ENCODE measurements at regions not wholly inside any gene's neighbourhood (a gene's known extent, or its start where the extent isn't known, plus 50 kb on each side); places are given as distances from the start of the nearest gene placed in this dataset.
A peak's percentile ranks its signal among the peaks of the same experiment; 100 is the strongest.

- Histone ChIP-seq H3K4me3 (replicated peaks in 1 of 2; ENCODE audit: low read depth in 1 of 2, low read length in 2 of 2) (no peak overlapping the region), H3K9me2 (ENCODE audit: insufficient read depth) (no peaks in the 10 kb centered on the region), H3K36me3 (ENCODE audit: control insufficient read depth in 1 of 2, insufficient read depth in 2 of 2, low read length in 2 of 2) (no peaks in the 10 kb centered on the region), H3K9me3 (ENCODE audit: control insufficient read depth in 1 of 2, insufficient read depth in 1 of 2, low read depth in 1 of 2, low read length in 2 of 2) (no peaks in the 10 kb centered on the region; a peak in 1 of 4 replicates), H3K27me3 (ENCODE audit: insufficient read depth, low read length) (no peaks in the 10 kb centered on the region), H4K20me1 (ENCODE audit: insufficient read depth) (no peaks in the 10 kb centered on the region), H2AFZ (ENCODE audit: low read depth, low read length, poor library complexity, severe bottlenecking) (no peak overlapping the region), H3K79me2 (ENCODE audit: insufficient read depth, low read length) (no peaks in the 10 kb centered on the region), H3K4me2 (ENCODE audit: low read length) (no peak overlapping the region), H3K9ac (ENCODE audit: low read length) (no peak overlapping the region), H3K27ac (ENCODE audit: low read depth, low read length) (no peak overlapping the region), H3K4me1 (ENCODE audit: control insufficient read depth in 1 of 2, insufficient read depth in 2 of 2, low read length in 2 of 2) (no peaks in the 10 kb centered on the region)
- no TSS peak for BruUV-seq (replicated peaks)
- DNase-seq (ENCODE audit: low read depth, low spot score) (no peak), ATAC-seq (no peak)
- ChIA-PET RAD21 (ENCODE audit: low non-redundant PET in 1 of 2, low total read pairs in 2 of 2, uncharacterized antibody in 2 of 2, unreplicated experiment in 2 of 2) (no interaction called here), POLR2A (no interaction called here), CTCF (no interaction called here)
- intact Hi-C loops (cut with micrococcal nuclease): no loop called here
- no peak for TF ChIP-seq JUND (IDR thresholded peaks at IDR 0.05)
- TF ChIP-seq RAD21 (IDR thresholded peaks at IDR 0.05; ENCODE audit: low read depth): no peak
- no peak for TF ChIP-seq TCF7L2 (IDR thresholded peaks at IDR 0.05; ENCODE audit: borderline replicate concordance, extremely low read depth, insufficient read depth, insufficient read length)
- no peak for TF ChIP-seq CBX3 (IDR thresholded peaks at IDR 0.05; ENCODE audit: low read depth)
- TF ChIP-seq SP1 (IDR thresholded peaks at IDR 0.05; ENCODE audit: low read depth): no peak
- no peak for TF ChIP-seq CEBPB (IDR thresholded peaks at IDR 0.05; ENCODE audit: low read depth)
- TF ChIP-seq SRF (IDR thresholded peaks at IDR 0.05; ENCODE audit: low read depth): no peak
- TF ChIP-seq POLR2AphosphoS5 (IDR thresholded peaks at IDR 0.05; ENCODE audit: low read depth, low read length): no peak
- no peak for TF ChIP-seq YY1 (IDR thresholded peaks at IDR 0.05; ENCODE audit: extremely low read depth, insufficient replicate concordance, low read depth, low read length)
- TF ChIP-seq ATF3 (IDR thresholded peaks at IDR 0.05): no peak
- no peak for TF ChIP-seq MAX (IDR thresholded peaks at IDR 0.05)
Observed at GRCh38 chr5:155605920-155606319, 592.4 kb downstream of the KIF4B start.

- ChIA-PET RAD21 (ENCODE audit: low non-redundant PET in 1 of 2, low total read pairs in 2 of 2, uncharacterized antibody in 2 of 2, unreplicated experiment in 2 of 2) (no interaction called here), CTCF (interaction anchor here (0.9 kb wide), 1 partner anchor 1515 kb away, joined by 5 read pairs; no protein-coding TSS in a partner anchor), POLR2A (no interaction called here)
- H2AFZ ChIP-seq (ENCODE audit: low read depth, low read length, poor library complexity, severe bottlenecking): no peak overlapping the region
- no peaks in the 10 kb centered on the region for H3K9me3 ChIP-seq (ENCODE audit: control insufficient read depth in 1 of 2, insufficient read depth in 1 of 2, low read depth in 1 of 2, low read length in 2 of 2)
- BruUV-seq (replicated peaks): no TSS peak
- H3K36me3 ChIP-seq (ENCODE audit: control insufficient read depth in 1 of 2, insufficient read depth in 2 of 2, low read length in 2 of 2): no peaks in the 10 kb centered on the region
- H3K79me2 ChIP-seq (ENCODE audit: insufficient read depth, low read length): no peaks in the 10 kb centered on the region
- H4K20me1 ChIP-seq (ENCODE audit: insufficient read depth): no peaks in the 10 kb centered on the region
- intact Hi-C loops (cut with micrococcal nuclease): loop anchor here (2.0 kb wide), 2 partner anchors 1200 to 1516 kb away; no protein-coding TSS in a partner anchor
- no peaks in the 10 kb centered on the region for H3K9me2 ChIP-seq (ENCODE audit: insufficient read depth)
- H3K27me3 ChIP-seq (ENCODE audit: insufficient read depth, low read length): no peaks in the 10 kb centered on the region
- no peaks in the 10 kb centered on the region for H3K4me1 ChIP-seq (ENCODE audit: control insufficient read depth in 1 of 2, insufficient read depth in 2 of 2, low read length in 2 of 2)
- no peak overlapping the region for H3K9ac ChIP-seq (ENCODE audit: low read length)
- H3K27ac ChIP-seq (ENCODE audit: low read depth, low read length): no peak overlapping the region
- no peak overlapping the region for H3K4me3 ChIP-seq (replicated peaks in 1 of 2; ENCODE audit: low read depth in 1 of 2, low read length in 2 of 2)
- no peak overlapping the region for H3K4me2 ChIP-seq (ENCODE audit: low read length)
- no peak for DNase-seq (ENCODE audit: low read depth, low spot score)
- ATAC-seq: no peak; the same call in 1 of the 2 replicates
- TF ChIP-seq SIN3A (IDR thresholded peaks at IDR 0.05; ENCODE audit: low read depth) (no peak), YY1 (IDR thresholded peaks at IDR 0.05; ENCODE audit: extremely low read depth, insufficient replicate concordance, low read depth, low read length) (no peak), CTCF (IDR thresholded peaks at IDR 0.05 in 2 of 3, conservative IDR thresholded peaks at IDR 0.05 in 1 of 3; ENCODE audit: borderline replicate concordance in 1 of 3, insufficient read depth in 1 of 3, low read depth in 2 of 3, low read length in 2 of 3) (peak; percentile 11 to 66 (median 65); a peak in 5 of 6 replicates), ZBTB33 (IDR thresholded peaks at IDR 0.05; ENCODE audit: extremely low read depth, insufficient replicate concordance, low read length) (no peak), SP1 (IDR thresholded peaks at IDR 0.05; ENCODE audit: low read depth) (no peak), ZFX (IDR thresholded peaks at IDR 0.05) (no peak), EGR1 (IDR thresholded peaks at IDR 0.05; ENCODE audit: low read depth) (no peak), ATF3 (IDR thresholded peaks at IDR 0.05) (no peak), CBX3 (IDR thresholded peaks at IDR 0.05; ENCODE audit: low read depth) (no peak), RAD21 (IDR thresholded peaks at IDR 0.05; ENCODE audit: low read depth) (peak; percentile 60)
Observed at GRCh38 chr5:155616779-155617392, 603.3 kb downstream of the KIF4B start.
